Liver (tissue), 8 donors: ENCODE measurements at regions not wholly inside any gene's neighbourhood (a gene's known extent, or its start where the extent isn't known, plus 50 kb on each side); places are given as distances from the start of the nearest gene placed in this dataset.

Experiments used
- DNase-seq: peaks from one replicate; pipeline ENCODE4 v3.0.0-alpha.2; 2017; ENCODE audit warnings: low spot score
- H3K27ac ChIP-seq, 2 donors: one replicate each; pipeline ENCODE4 v1.7.0; 2013; ENCODE audit warnings: inconsistent platforms in 2 of 2, low read length in 2 of 2, control low read depth in 1 of 2, low read depth in 1 of 2, mild to moderate bottlenecking in 1 of 2
- H3K27me3 ChIP-seq, 4 donors: one replicate each; pipeline versions ENCODE4 v1.6.1 to v1.7.0; 2013; ENCODE audit warnings: low read length in 3 of 4, inconsistent platforms in 1 of 4, mild to moderate bottlenecking in 1 of 4, moderate library complexity in 1 of 4; ENCODE audit not compliant: control insufficient read depth in 4 of 4, insufficient read depth in 4 of 4
- H3K36me3 ChIP-seq, 4 donors: one replicate each; pipeline versions ENCODE4 v1.6.1 to v1.7.0; 2013; ENCODE audit warnings: low read length in 3 of 4, mild to moderate bottlenecking in 3 of 4, low read depth in 1 of 4, moderate library complexity in 1 of 4; ENCODE audit not compliant: control insufficient read depth in 4 of 4, insufficient read depth in 3 of 4
- H3K4me1 ChIP-seq, 4 donors: one replicate each; pipeline versions ENCODE4 v1.6.1 to v1.7.0; 2013; ENCODE audit warnings: low read length in 3 of 4, mild to moderate bottlenecking in 3 of 4, moderate library complexity in 1 of 4; ENCODE audit not compliant: control insufficient read depth in 4 of 4, insufficient read depth in 4 of 4
- H3K4me3 ChIP-seq, 3 donors: one replicate each; pipeline versions ENCODE4 v1.6.1 to v1.7.0; 2013; ENCODE audit warnings: low read length in 3 of 3, control low read depth in 1 of 3, low read depth in 1 of 3, mild to moderate bottlenecking in 1 of 3
- H3K9ac ChIP-seq, 2 donors: one replicate each; pipeline ENCODE4 v1.7.0; 2013; ENCODE audit warnings: low read length in 2 of 2, mild to moderate bottlenecking in 2 of 2, moderate library complexity in 2 of 2, control low read depth in 1 of 2, low read depth in 1 of 2
- H3K9me3 ChIP-seq, 4 donors: one replicate each; pipeline versions ENCODE4 v1.6.1 to v1.7.0; 2013; ENCODE audit warnings: low read length in 3 of 4; ENCODE audit not compliant: control insufficient read depth in 4 of 4
- EGR1 ChIP-seq, 2 donors: IDR thresholded peaks; 2 replicates each; pipeline ENCODE4 v1.6.1; 2016 to 2018; ENCODE audit warnings: antibody characterized with exemption in 2 of 2, low read depth in 2 of 2
- FOXA1 ChIP-seq: IDR thresholded peaks from 2 replicates; pipeline ENCODE4 v1.6.1; 2016; ENCODE audit warnings: antibody characterized with exemption
- FOXA2 ChIP-seq: IDR thresholded peaks from 2 replicates; pipeline ENCODE4 v1.6.1; 2016; ENCODE audit warnings: antibody characterized with exemption
- GABPA ChIP-seq, 2 donors: IDR thresholded peaks in 1 of 2; conservative IDR thresholded peaks in 1 of 2; 2 replicates each; pipeline ENCODE4 v1.6.1; 2016; ENCODE audit warnings: antibody characterized with exemption in 2 of 2, mild to moderate bottlenecking in 1 of 2, moderate library complexity in 1 of 2
- HNF4A ChIP-seq, 2 donors: conservative IDR thresholded peaks; 2 replicates each; pipeline ENCODE4 v1.6.1; 2016; ENCODE audit warnings: antibody characterized with exemption in 2 of 2, mild to moderate bottlenecking in 2 of 2
- HNF4G ChIP-seq: IDR thresholded peaks from 2 replicates; pipeline ENCODE4 v1.6.1; 2016; ENCODE audit warnings: antibody characterized with exemption
- JUND ChIP-seq, 2 donors: IDR thresholded peaks; 2 replicates each; pipeline ENCODE4 v1.6.1; 2016; ENCODE audit warnings: antibody characterized with exemption in 2 of 2
- MAX ChIP-seq: IDR thresholded peaks from 2 replicates; pipeline ENCODE4 v1.6.1; 2016; ENCODE audit warnings: antibody characterized with exemption
- NR2F2 ChIP-seq: IDR thresholded peaks from 2 replicates; pipeline ENCODE4 v1.6.1; 2016; ENCODE audit warnings: antibody characterized with exemption
- RAD21 ChIP-seq, 2 donors: IDR thresholded peaks; 2 replicates each; pipeline ENCODE4 v1.6.1; 2016; ENCODE audit warnings: antibody characterized with exemption in 2 of 2, mild to moderate bottlenecking in 2 of 2
- REST ChIP-seq: IDR thresholded peaks from 2 replicates; pipeline ENCODE4 v1.6.1; 2016; ENCODE audit warnings: antibody characterized with exemption, mild to moderate bottlenecking
- RXRA ChIP-seq, 2 donors: IDR thresholded peaks; 2 replicates each; pipeline ENCODE4 v1.6.1; 2017 to 2018; ENCODE audit warnings: antibody characterized with exemption in 2 of 2, mild to moderate bottlenecking in 1 of 2
- SP1 ChIP-seq: IDR thresholded peaks from 2 replicates; pipeline ENCODE4 v1.6.1; 2018; ENCODE audit warnings: antibody characterized with exemption, mild to moderate bottlenecking
- TAF1 ChIP-seq: conservative IDR thresholded peaks from 2 replicates; pipeline ENCODE4 v1.6.1; 2016; ENCODE audit warnings: antibody characterized with exemption, mild to moderate bottlenecking
- YY1 ChIP-seq: IDR thresholded peaks from 2 replicates; pipeline ENCODE4 v1.6.1; 2016; ENCODE audit warnings: antibody characterized with exemption, mild to moderate bottlenecking
- ZBTB33 ChIP-seq: IDR thresholded peaks from 2 replicates; pipeline ENCODE4 v1.6.1; 2016; ENCODE audit warnings: antibody characterized with exemption
- WGBS: extraction: QIAGEN DNeasy Blood & Tissue Kit; methylation state at CpG from one replicate; pipeline ENCODE4 v1.1.7; 2013; 5-methylcytosine and 5-hydroxymethylcytosine counted together
- TF ChIP-seq, protein P1 (sequence below): fragments of 150-350 bp; IDR thresholded peaks from 2 replicates; pipeline ENCODE4 v1.5.1; 2017; ENCODE audit warnings: improper control_type of control experiment, low read depth, low read length; ENCODE audit not compliant: missing input control
- TF ChIP-seq, protein P2 (sequence below): IDR thresholded peaks from 2 replicates; pipeline ENCODE4 v1.6.1; 2016; ENCODE audit warnings: antibody characterized with exemption
- donor health status: healthy.
- donor health status: healthy.
- donor health status: healthy.
- donor health status: healthy.
- donor health status: healthy.

DNA sequence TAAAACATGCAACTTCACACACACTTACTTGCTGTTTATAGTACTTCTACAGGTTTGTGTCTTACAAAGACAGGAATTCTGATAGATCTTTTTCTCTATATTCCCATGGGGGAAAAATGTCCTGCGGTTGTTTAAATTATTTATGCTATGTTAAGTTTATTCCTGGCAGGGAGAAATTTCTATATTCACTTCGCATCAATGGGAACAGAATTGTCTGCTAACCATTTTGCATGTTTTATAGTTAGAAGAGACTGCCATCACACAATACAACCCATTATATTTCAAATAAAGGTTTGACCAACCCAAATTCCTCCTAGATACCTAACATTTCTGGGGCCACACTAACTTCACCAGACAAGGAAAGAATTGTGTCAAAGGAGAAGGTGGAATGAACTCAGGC is 110.0 kb upstream of the PRR16 start:
- H3K9me3 ChIP-seq, result peaks cover 0 to 4% (median 2%) of the 10 kb centered on the region in 4 donors
- H3K36me3 ChIP-seq, result no peaks in the 10 kb centered on the region
- DNase-seq, result no peak
- 78% methylated on average over 2 of the region's 2 CpGs for WGBS
- no peaks in the 10 kb centered on the region for H3K4me1 ChIP-seq
- no peak overlapping the region for H3K27ac ChIP-seq
- TF ChIP-seq, protein P1, sequence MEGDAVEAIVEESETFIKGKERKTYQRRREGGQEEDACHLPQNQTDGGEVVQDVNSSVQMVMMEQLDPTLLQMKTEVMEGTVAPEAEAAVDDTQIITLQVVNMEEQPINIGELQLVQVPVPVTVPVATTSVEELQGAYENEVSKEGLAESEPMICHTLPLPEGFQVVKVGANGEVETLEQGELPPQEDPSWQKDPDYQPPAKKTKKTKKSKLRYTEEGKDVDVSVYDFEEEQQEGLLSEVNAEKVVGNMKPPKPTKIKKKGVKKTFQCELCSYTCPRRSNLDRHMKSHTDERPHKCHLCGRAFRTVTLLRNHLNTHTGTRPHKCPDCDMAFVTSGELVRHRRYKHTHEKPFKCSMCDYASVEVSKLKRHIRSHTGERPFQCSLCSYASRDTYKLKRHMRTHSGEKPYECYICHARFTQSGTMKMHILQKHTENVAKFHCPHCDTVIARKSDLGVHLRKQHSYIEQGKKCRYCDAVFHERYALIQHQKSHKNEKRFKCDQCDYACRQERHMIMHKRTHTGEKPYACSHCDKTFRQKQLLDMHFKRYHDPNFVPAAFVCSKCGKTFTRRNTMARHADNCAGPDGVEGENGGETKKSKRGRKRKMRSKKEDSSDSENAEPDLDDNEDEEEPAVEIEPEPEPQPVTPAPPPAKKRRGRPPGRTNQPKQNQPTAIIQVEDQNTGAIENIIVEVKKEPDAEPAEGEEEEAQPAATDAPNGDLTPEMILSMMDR, result no peak
- TF ChIP-seq JUND (IDR thresholded peaks at IDR 0.05), result no peak
- TF ChIP-seq FOXA2, result no peak
- no peaks in the 10 kb centered on the region for H3K27me3 ChIP-seq
- H3K4me3 ChIP-seq, result no peak overlapping the region
- no peak overlapping the region for H3K9ac ChIP-seq

DNA sequence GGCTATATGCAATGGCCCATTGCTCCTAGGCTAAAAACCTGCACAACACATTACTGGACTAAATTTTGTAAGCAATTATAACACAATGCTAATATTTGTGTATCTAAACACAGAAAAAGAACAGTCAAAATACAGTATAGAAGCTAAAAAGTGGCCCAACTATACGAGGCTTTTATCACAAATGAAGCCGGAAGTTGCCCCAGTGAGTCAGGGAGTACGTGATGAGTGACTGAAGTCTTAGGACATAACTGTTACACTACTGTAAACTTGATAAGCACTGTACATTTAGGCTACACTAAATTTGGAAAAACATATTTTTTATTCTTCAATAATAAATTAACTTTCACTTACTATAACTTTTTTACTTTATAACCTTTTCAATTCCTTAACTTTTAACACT is 105.2 kb upstream of the PRR16 start:
- Histone ChIP-seq H3K9me3 (no peaks in the 10 kb centered on the region), H3K9ac (no peak overlapping the region), H3K4me3 (no peak overlapping the region), H3K27me3 (no peaks in the 10 kb centered on the region), H3K27ac (no peak overlapping the region), H3K36me3 (no peaks in the 10 kb centered on the region), H3K4me1 (no peaks in the 10 kb centered on the region)
- TF ChIP-seq ZBTB33 (no peak), JUND (IDR thresholded peaks at IDR 0.05) (no peak)
- 75% methylated on average over 3 of the region's 3 CpGs for WGBS
- DNase-seq, result no peak

GRCh38 chr5:120361941-120362340 is 102.2 kb upstream of the PRR16 start:
- Histone ChIP-seq H3K9me3 (no peaks in the 10 kb centered on the region), H3K27ac (no peak overlapping the region), H3K4me1 (no peaks in the 10 kb centered on the region), H3K4me3 (no peak overlapping the region), H3K9ac (no peak overlapping the region), H3K27me3 (no peaks in the 10 kb centered on the region), H3K36me3 (no peaks in the 10 kb centered on the region)
- WGBS, result 71% methylated on average over 3 of the region's 3 CpGs
- DNase-seq, result no peak
- no peak for TF ChIP-seq FOXA2
- TF ChIP-seq MAX, result no peak
- TF ChIP-seq, protein P2, sequence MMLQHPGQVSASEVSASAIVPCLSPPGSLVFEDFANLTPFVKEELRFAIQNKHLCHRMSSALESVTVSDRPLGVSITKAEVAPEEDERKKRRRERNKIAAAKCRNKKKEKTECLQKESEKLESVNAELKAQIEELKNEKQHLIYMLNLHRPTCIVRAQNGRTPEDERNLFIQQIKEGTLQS, result no peak
- no peak for TF ChIP-seq EGR1 (IDR thresholded peaks at IDR 0.05; ENCODE audit: low read depth in 2 of 2)
- TF ChIP-seq FOXA1, result no peak
- TF ChIP-seq JUND (IDR thresholded peaks at IDR 0.05), result no peak
- no peak for TF ChIP-seq TAF1
- no peak for TF ChIP-seq SP1
- TF ChIP-seq NR2F2, result no peak
- TF ChIP-seq HNF4G, result no peak
- no peak for TF ChIP-seq HNF4A (conservative IDR thresholded peaks at IDR 0.05)
- no peak for TF ChIP-seq GABPA (IDR thresholded peaks at IDR 0.05 in 1 of 2, conservative IDR thresholded peaks at IDR 0.05 in 1 of 2)
- TF ChIP-seq RXRA (IDR thresholded peaks at IDR 0.05), result no peak
- TF ChIP-seq REST, result no peak
- TF ChIP-seq YY1, result no peak
- no peak for TF ChIP-seq ZBTB33
- TF ChIP-seq RAD21 (IDR thresholded peaks at IDR 0.05), result no peak
